D721Med (cell line): ENCODE measurements at regions not wholly inside any gene's neighbourhood (a gene's known extent, or its start where the extent isn't known, plus 50 kb on each side); places are given as distances from the start of the nearest gene placed in this dataset.

Experiments
- DNase-seq: peaks from one replicate; pipeline ENCODE4 v3.0.0; 2011; ENCODE audit warnings: low spot score; ENCODE audit not compliant: insufficient read length
- FAIRE-seq: peaks from 2 replicates; lab custom pipeline; 2011; peaks lifted over from hg19 to GRCh38; lab: Jason Lieb, UNC
- CTCF ChIP-seq: IDR thresholded peaks from 2 replicates; pipeline ENCODE4 v1.5.1; 2012; ENCODE audit warnings: mild to moderate bottlenecking, control low read depth; ENCODE audit not compliant: insufficient read depth; ENCODE audit errors: missing control alignments

GRCh38 chr13:27847669-27848068, 55.4 kb downstream of the GSX1 start:
- TF ChIP-seq CTCF: no peak
- no peak for DNase-seq
- FAIRE-seq: no peak

GRCh38 chr13:27851096-27851850, 59.0 kb downstream of the GSX1 start:
- TF ChIP-seq CTCF: no peak
- no peak for DNase-seq
- FAIRE-seq: no peak

DNA sequence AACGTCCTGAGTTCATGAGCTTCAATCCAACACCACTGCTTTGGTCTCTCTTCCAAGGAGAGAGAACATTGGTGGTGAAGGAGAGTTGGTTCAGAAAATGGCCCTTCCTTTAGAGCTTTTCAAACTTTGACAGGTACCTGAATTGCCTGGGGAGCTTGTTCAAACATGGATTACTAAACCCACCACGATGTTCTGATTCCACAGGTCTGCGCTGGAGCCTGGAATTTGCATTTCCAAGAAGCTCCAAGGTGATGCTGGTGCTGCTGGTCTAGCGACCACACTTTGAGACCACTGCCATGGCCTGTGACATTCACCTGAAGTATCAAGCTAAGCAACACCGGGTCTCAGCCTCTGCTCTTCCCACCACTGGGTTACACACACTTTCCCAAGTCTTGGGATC, 60.2 kb downstream of the GSX1 start:
- no peak for DNase-seq
- TF ChIP-seq CTCF: no peak
- no peak for FAIRE-seq

- TF ChIP-seq CTCF: no peak
These were observed 61.1 kb downstream of the GSX1 start for GRCh38 chr13:27853335-27853734.

GRCh38 chr13:27853861-27854260, 61.6 kb downstream of the GSX1 start:
- FAIRE-seq (no peak), DNase-seq (no peak)
- TF ChIP-seq CTCF: no peak

More at GRCh38 chr13:27853335-27853734, 61.1 kb downstream of the GSX1 start:
- FAIRE-seq (no peak), DNase-seq (no peak)

GRCh38 chr13:27854606-27855005, 62.3 kb downstream of the GSX1 start:
- TF ChIP-seq CTCF: no peak
- FAIRE-seq: no peak
- no peak for DNase-seq

DNA sequence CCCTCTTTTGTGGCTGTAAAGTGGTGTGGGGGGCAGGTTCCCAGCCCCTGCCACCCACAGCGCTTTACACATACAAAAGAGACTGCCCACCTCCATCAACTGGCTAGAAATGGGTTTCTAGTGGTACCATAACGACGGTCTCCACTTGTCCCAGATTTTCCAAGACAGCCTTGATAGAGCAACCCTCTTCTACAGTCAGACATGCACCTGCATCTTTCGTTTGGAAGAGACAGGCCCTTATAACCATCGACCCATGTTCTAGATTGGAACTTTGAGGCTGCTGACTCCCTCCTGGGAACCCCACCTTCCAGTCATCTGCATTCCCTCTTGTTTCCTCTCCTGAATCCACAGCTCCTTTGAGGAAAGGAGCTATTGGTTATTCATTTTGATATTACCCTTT, 63.1 kb downstream of the GSX1 start:
- TF ChIP-seq CTCF: no peak
- no peak for FAIRE-seq
- DNase-seq: no peak
